IMR-90 (cell line): ENCODE measurements at regions not wholly inside any gene's neighbourhood (a gene's known extent, or its start where the extent isn't known, plus 50 kb on each side); places are given as distances from the start of the nearest gene placed in this dataset.
"Not testable (repeated sequence)": the region's sequence is repeated elsewhere in the genome, so short reads cannot be mapped to it uniquely, and the experiment has no call there.

Experiments used
- ATAC-seq: fragments of 200-7000 bp; cut with Tn5 transposase; 2 replicates; pipeline ENCODE4 v1.9.1; 2020; ENCODE audit warnings: low read depth, mild to moderate bottlenecking, moderate library complexity
- BruUV-seq: library from RNA; stranded (reverse); fragments of 400-500 nt; replicated peaks from 2 replicates; lab custom pipeline; 2021; lab: Mats Ljungman, UMichigan
- CTCF ChIA-PET: fragments of 300-600 bp; formaldehyde crosslinking; extraction: SDS; loops from one replicate; lab custom pipeline; 2021; ENCODE audit warnings: antibody characterized with exemption; lab: Yijun Ruan, JAX
- POLR2A ChIA-PET: fragments of 300-600 bp; sonication (Branson Sonifier 250); formaldehyde crosslinking; loops from one replicate; lab custom pipeline; 2022; ENCODE audit warnings: antibody characterized with exemption; ENCODE audit not compliant: unreplicated experiment; lab: Charles Lee
- DNase-seq: peaks from one replicate; pipeline ENCODE4 v3.0.0; 2013
- H2AFZ ChIP-seq: replicated peaks from 2 replicates; pipeline ENCODE3; 2013; ENCODE audit warnings: low read length, mild to moderate bottlenecking; ENCODE audit not compliant: poor library complexity
- H2AK5ac ChIP-seq: 2 replicates; pipeline ENCODE4 v1.6.1; 2013; ENCODE audit warnings: low read depth, low read length, inconsistent platforms
- H2AK9ac ChIP-seq: replicated peaks from 2 replicates; pipeline ENCODE3; 2013; ENCODE audit warnings: mild to moderate bottlenecking, low read depth, low read length, moderate library complexity; ENCODE audit not compliant: poor library complexity
- H2BK120ac ChIP-seq: 2 replicates; pipeline ENCODE4 v1.6.1; 2013; ENCODE audit warnings: low read depth, low read length, inconsistent platforms
- H2BK15ac ChIP-seq: 3 replicates; pipeline ENCODE4 v1.6.1; 2013; ENCODE audit warnings: low read depth, low read length, inconsistent platforms
- H2BK20ac ChIP-seq: 2 replicates; pipeline ENCODE4 v1.6.1; 2013; ENCODE audit warnings: low read depth, mild to moderate bottlenecking, inconsistent platforms, low read length, moderate library complexity
- H2BK5ac ChIP-seq: 2 replicates; pipeline ENCODE4 v1.6.1; 2013; ENCODE audit warnings: mild to moderate bottlenecking, low read depth, low read length, inconsistent platforms; ENCODE audit not compliant: poor library complexity, severe bottlenecking
- H3K14ac ChIP-seq: replicated peaks from 2 replicates; pipeline ENCODE4 v1.6.1; 2013; ENCODE audit warnings: low read depth, low read length, inconsistent platforms
- H3K18ac ChIP-seq: 2 replicates; pipeline ENCODE4 v1.6.1; 2013; ENCODE audit warnings: low read depth, low read length, control low read depth
- H3K23ac ChIP-seq: 2 replicates; pipeline ENCODE4 v1.6.1; 2013; ENCODE audit warnings: low read depth, low read length, inconsistent platforms
- H3K27ac ChIP-seq: 2 replicates; pipeline ENCODE4 v1.5.1; 2013; ENCODE audit warnings: mild to moderate bottlenecking, control low read depth, low read length; ENCODE audit not compliant: insufficient read depth
- H3K27me3 ChIP-seq: 2 replicates; pipeline ENCODE4 v1.6.1; 2013; ENCODE audit warnings: low read length; ENCODE audit not compliant: control insufficient read depth, insufficient read depth
- H3K36me3 ChIP-seq: 2 replicates; pipeline ENCODE4 v1.6.1; 2013; ENCODE audit warnings: low read length, mixed read lengths; ENCODE audit not compliant: control insufficient read depth, insufficient read depth
- H3K4ac ChIP-seq: 2 replicates; pipeline ENCODE4 v1.6.1; 2013; ENCODE audit warnings: low read depth, low read length, inconsistent platforms
- H3K4me1 ChIP-seq: 2 replicates; pipeline ENCODE4 v1.6.1; 2013; ENCODE audit warnings: low read length, mixed read lengths; ENCODE audit not compliant: control insufficient read depth, insufficient read depth
- H3K4me2 ChIP-seq: 2 replicates; pipeline ENCODE4 v1.6.1; 2013; ENCODE audit warnings: low read depth, mild to moderate bottlenecking, control low read depth, low read length, moderate library complexity
- H3K4me3 ChIP-seq: 2 replicates; pipeline ENCODE4 v1.5.1; 2013; ENCODE audit warnings: low read depth, mild to moderate bottlenecking, control low read depth, low read length, moderate library complexity; ENCODE audit not compliant: insufficient read depth
- H3K56ac ChIP-seq: 2 replicates; pipeline ENCODE4 v1.6.1; 2013; ENCODE audit warnings: low read length, inconsistent platforms; ENCODE audit not compliant: insufficient read depth; ENCODE audit errors: extremely low read depth
- H3K79me1 ChIP-seq, 2 experiments: 2 replicates each; pipeline ENCODE4 v1.6.1; 2013; ENCODE audit warnings: low read length in 2 of 2, inconsistent platforms in 1 of 2, low read depth in 1 of 2
- H3K9ac ChIP-seq: 2 replicates; pipeline ENCODE4 v1.6.1; 2013; ENCODE audit warnings: low read depth, low read length, control low read depth
- H3K9me1 ChIP-seq: 2 replicates; pipeline ENCODE4 v1.6.1; 2013; ENCODE audit warnings: low read length, inconsistent platforms; ENCODE audit not compliant: insufficient read depth
- H3K9me3 ChIP-seq: 2 replicates; pipeline ENCODE4 v1.6.1; 2013; ENCODE audit warnings: low read length; ENCODE audit not compliant: control insufficient read depth, insufficient read depth
- H4K20me1 ChIP-seq: 2 replicates; pipeline ENCODE4 v1.6.1; 2013; ENCODE audit warnings: low read length, inconsistent platforms; ENCODE audit not compliant: insufficient read depth
- H4K5ac ChIP-seq: 2 replicates; pipeline ENCODE4 v1.6.1; 2013; ENCODE audit warnings: mild to moderate bottlenecking, low read depth, low read length, control low read depth
- H4K8ac ChIP-seq, 2 experiments: 2 replicates each; pipeline ENCODE4 v1.6.1; 2013; ENCODE audit warnings: low read depth in 2 of 2, low read length in 2 of 2, control low read depth in 1 of 2, inconsistent platforms in 1 of 2
- H4K91ac ChIP-seq: 2 replicates; pipeline ENCODE4 v1.6.1; 2013; ENCODE audit warnings: low read depth, low read length, inconsistent platforms; ENCODE audit not compliant: insufficient read depth
- WGBS, 2 experiments: methylation state at CpG; one replicate each; pipeline versions ENCODE4 v1.1.5 to v1.1.7; 2013; ENCODE audit warnings: missing lambda C conversion rate in 2 of 2; ENCODE audit not compliant: insufficient read length in 1 of 2; ENCODE audit errors: extremely low coverage in 2 of 2; 5-methylcytosine and 5-hydroxymethylcytosine counted together
- dilution Hi-C: fragments of 300-500 bp; cut with HindIII; formaldehyde crosslinking; loops from one replicate; pipeline ENCODE4 v1.14.3; 2018; ENCODE audit warnings: low sequenced_read_pairs; ENCODE audit not compliant: unreplicated experiment
- in situ Hi-C: fragments of 300-500 bp; cut with MboI; formaldehyde crosslinking; loops from 3 replicates; pipeline ENCODE4 v1.14.3; 2019; ENCODE audit warnings: low sequenced_read_pairs, inconsistent platforms, mixed read lengths
- intact Hi-C: fragments of 100-400 bp; cut with micrococcal nuclease; formaldehyde crosslinking; loops from 2 replicates; pipeline ENCODE4 v1.10.0; 2022

GRCh38 chr22:11620921-11621762 lies 3906.8 kb upstream of the OR11H1 start:
- H3K14ac ChIP-seq, H3K27ac ChIP-seq, H2BK15ac ChIP-seq, H3K27me3 ChIP-seq, H2BK5ac ChIP-seq, H2AK5ac ChIP-seq, H3K56ac ChIP-seq, H3K23ac ChIP-seq, H3K79me1 ChIP-seq, ATAC-seq, H3K9me1 ChIP-seq, H3K4me3 ChIP-seq, BruUV-seq, H3K4me1 ChIP-seq, H3K4me2 ChIP-seq, H3K18ac ChIP-seq, intact Hi-C loops, in situ Hi-C loops, H4K91ac ChIP-seq, H2BK120ac ChIP-seq, dilution Hi-C loops, H2BK20ac ChIP-seq, H4K5ac ChIP-seq, H4K8ac ChIP-seq, H2AK9ac ChIP-seq, H4K20me1 ChIP-seq, POLR2A ChIA-PET, CTCF ChIA-PET, H3K36me3 ChIP-seq, DNase-seq, H2AFZ ChIP-seq, H3K4ac ChIP-seq, H3K9ac ChIP-seq: not testable (repeated sequence)
- WGBS, 2 experiments: 20% methylated on average over 1 of the region's 32 CpGs; no CpG with 5 or more reads in 1 of the 2 experiments
- peaks cover 21% of the 10 kb centered on the region for H3K9me3 ChIP-seq

- H3K27ac ChIP-seq, H3K23ac ChIP-seq, H3K79me1 ChIP-seq, H3K4ac ChIP-seq, DNase-seq, H4K5ac ChIP-seq, H3K14ac ChIP-seq, H2AFZ ChIP-seq, H2BK5ac ChIP-seq, in situ Hi-C loops, dilution Hi-C loops, H3K36me3 ChIP-seq, H4K8ac ChIP-seq, H3K18ac ChIP-seq, H4K20me1 ChIP-seq, CTCF ChIA-PET, H2BK120ac ChIP-seq, BruUV-seq, POLR2A ChIA-PET, H2BK15ac ChIP-seq, intact Hi-C loops, H2AK9ac ChIP-seq, H3K4me2 ChIP-seq, H2BK20ac ChIP-seq, H3K27me3 ChIP-seq, H3K9me1 ChIP-seq, H3K4me3 ChIP-seq, H3K56ac ChIP-seq, H3K4me1 ChIP-seq, H4K91ac ChIP-seq, H3K9ac ChIP-seq, H2AK5ac ChIP-seq, ATAC-seq: not testable (repeated sequence)
- WGBS, 2 experiments: 68% methylated on average over 7 of the region's 9 CpGs; no CpG with 5 or more reads in 1 of the 2 experiments
- peaks cover 29% of the 10 kb centered on the region for H3K9me3 ChIP-seq
Observed at GRCh38 chr22:11622774-11623173, 3905.2 kb upstream of the OR11H1 start.
